ENCODE measurements at regions not wholly inside any gene's neighbourhood (a gene's known extent, or its start where the extent isn't known, plus 50 kb on each side); places are given as distances from the start of the nearest gene placed in this dataset.
A peak's percentile ranks its signal among the peaks of the same experiment; 100 is the strongest.

- TF ChIP-seq CTCF (IDR thresholded peaks at IDR 0.05; ENCODE audit: control insufficient read depth, insufficient read depth, low read depth, low read length, missing control alignments): no peak
These were observed 134.0 kb upstream of the ETS2 start for GRCh38 chr21:38671773-38672172.

GRCh38 chr21:38675182-38675824 is 130.4 kb upstream of the ETS2 start:
- H3K4me3 ChIP-seq (ENCODE audit: control insufficient read depth, low read depth, low read length): no peak overlapping the region
- TF ChIP-seq CTCF (IDR thresholded peaks at IDR 0.05; ENCODE audit: control insufficient read depth, insufficient read depth, low read depth, low read length, missing control alignments): no peak
- DNase-seq (ENCODE audit: low read depth): no peak

More at GRCh38 chr21:38671773-38672172, 134.0 kb upstream of the ETS2 start:
- H3K4me3 ChIP-seq (ENCODE audit: control insufficient read depth, low read depth, low read length): no peak overlapping the region
- DNase-seq (ENCODE audit: low read depth): no peak

DNA sequence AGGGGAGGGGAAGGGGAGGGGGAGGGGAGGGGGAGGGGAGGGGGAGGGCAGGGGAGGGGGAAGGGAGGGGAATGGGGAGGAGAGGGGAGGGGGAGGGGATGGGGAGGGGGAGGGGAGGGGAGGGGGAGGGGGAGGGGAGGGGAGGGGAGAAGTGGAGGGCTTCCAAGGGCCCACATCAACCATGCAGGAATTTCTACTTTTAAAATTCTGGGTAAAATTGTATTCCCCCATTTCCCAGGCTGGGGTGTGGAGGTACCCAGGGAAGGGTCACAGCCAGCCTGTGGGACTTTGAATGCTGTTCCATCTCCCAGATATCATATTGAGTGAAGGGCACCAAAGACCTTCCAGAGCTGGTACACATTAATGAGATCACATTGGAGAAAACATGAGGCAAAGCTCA is 126.9 kb upstream of the ETS2 start:
- no peak for TF ChIP-seq CTCF (IDR thresholded peaks at IDR 0.05; ENCODE audit: control insufficient read depth, insufficient read depth, low read depth, low read length, missing control alignments)
- H3K4me3 ChIP-seq (ENCODE audit: control insufficient read depth, low read depth, low read length): no peak overlapping the region
- no peak for DNase-seq (ENCODE audit: low read depth)

GRCh38 chr21:38679534-38679933 is 126.2 kb upstream of the ETS2 start:
- H3K4me3 ChIP-seq (ENCODE audit: control insufficient read depth, low read depth, low read length): no peak overlapping the region
- no peak for TF ChIP-seq CTCF (IDR thresholded peaks at IDR 0.05; ENCODE audit: control insufficient read depth, insufficient read depth, low read depth, low read length, missing control alignments)
- DNase-seq (ENCODE audit: low read depth): peak; percentile 47

DNA sequence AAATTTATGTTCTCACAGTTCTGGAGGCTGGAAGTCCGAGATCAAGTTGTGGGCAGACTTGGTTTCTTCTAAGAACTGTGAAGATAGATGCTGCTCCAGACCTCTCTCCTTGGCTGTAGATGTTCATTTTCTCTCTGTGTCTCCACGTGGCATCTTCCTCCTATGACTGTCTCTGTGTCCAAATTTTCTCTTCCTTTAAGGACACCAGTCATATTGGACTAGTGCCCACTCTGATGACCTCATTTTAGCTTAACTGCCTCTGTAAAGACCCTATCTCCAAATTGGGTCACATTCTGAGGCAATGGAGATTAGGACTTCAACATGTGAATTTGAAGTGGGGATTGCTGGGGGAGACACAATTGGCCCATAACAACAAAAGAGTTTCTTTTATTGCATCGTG is 125.3 kb upstream of the ETS2 start:
- no peak overlapping the region for H3K4me3 ChIP-seq (ENCODE audit: control insufficient read depth, low read depth, low read length)
- no peak for DNase-seq (ENCODE audit: low read depth)
- TF ChIP-seq CTCF (IDR thresholded peaks at IDR 0.05; ENCODE audit: control insufficient read depth, insufficient read depth, low read depth, low read length, missing control alignments): no peak

DNA sequence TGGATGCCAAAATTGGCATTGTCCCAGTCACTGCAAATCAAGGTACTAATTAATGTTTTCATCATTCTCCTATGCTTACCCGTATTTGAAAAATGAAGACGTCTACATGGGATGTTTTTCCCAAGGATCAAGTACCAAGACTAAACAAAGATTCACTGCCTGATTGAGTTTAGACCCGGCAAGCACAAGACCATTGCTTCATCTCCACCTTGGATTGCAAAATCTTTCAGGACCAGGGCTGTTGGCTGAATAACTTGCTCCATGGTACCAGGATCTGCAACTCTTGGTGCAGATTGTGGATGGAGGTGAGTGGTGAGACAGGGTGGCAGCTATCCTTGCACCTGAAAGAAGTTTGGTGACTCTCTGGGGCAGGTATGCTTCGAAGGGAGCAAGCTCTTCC is 122.5 kb upstream of the ETS2 start:
- no peak overlapping the region for H3K4me3 ChIP-seq (ENCODE audit: control insufficient read depth, low read depth, low read length)
- no peak for TF ChIP-seq CTCF (IDR thresholded peaks at IDR 0.05; ENCODE audit: control insufficient read depth, insufficient read depth, low read depth, low read length, missing control alignments)
- no peak for DNase-seq (ENCODE audit: low read depth)
